ENCODE measurements at regions not wholly inside any gene's neighbourhood (a gene's known extent, or its start where the extent isn't known, plus 50 kb on each side); places are given as distances from the start of the nearest gene placed in this dataset.

GRCh38 chr2:151053661-151053990, 208.0 kb downstream of the RBM43 start:
- TF ChIP-seq SNAI2 (CRISPR knock-in tag; IDR thresholded peaks at IDR 0.05), result no peak
- TF ChIP-seq TCF4 (CRISPR knock-in tag; IDR thresholded peaks at IDR 0.05; ENCODE audit: borderline replicate concordance), result no peak
